ENCODE measurements at regions not wholly inside any gene's neighbourhood (a gene's known extent, or its start where the extent isn't known, plus 50 kb on each side); places are given as distances from the start of the nearest gene placed in this dataset.

- TF ChIP-seq POLR2AphosphoS5 (IDR thresholded peaks at IDR 0.05; ENCODE audit: low read depth, low read length) (no peak), POLR2A (IDR thresholded peaks at IDR 0.05; ENCODE audit: low read depth, low read length) (no peak), SPI1 (IDR thresholded peaks at IDR 0.05; ENCODE audit: low read depth, low read length) (no peak), TAF1 (IDR thresholded peaks at IDR 0.05; ENCODE audit: low read depth, low read length) (no peak), PAX5 (IDR thresholded peaks at IDR 0.05; ENCODE audit: insufficient read depth, low read length, severe bottlenecking) (no peak)
Observed at GRCh38 chr5:154686490-154686889, 68.7 kb upstream of the LARP1 start.
